Activated naive CD8-positive, alpha-beta T cell (primary cell): ENCODE measurements at regions not wholly inside any gene's neighbourhood (a gene's known extent, or its start where the extent isn't known, plus 50 kb on each side); places are given as distances from the start of the nearest gene placed in this dataset.

Source experiments
- H3K27ac Mint-ChIP-seq: one replicate; pipeline ENCODE4 v1.8.0; 2021; ENCODE audit warnings: mixed read lengths
- H3K27me3 Mint-ChIP-seq: one replicate; pipeline ENCODE4 v1.8.0; 2021; ENCODE audit warnings: mixed read lengths
- H3K36me3 Mint-ChIP-seq: one replicate; pipeline ENCODE4 v1.8.0; 2021; ENCODE audit warnings: mixed read lengths
- H3K4me1 Mint-ChIP-seq: one replicate; pipeline ENCODE4 v1.8.0; 2021; ENCODE audit warnings: low read depth, mixed read lengths
- H3K4me3 Mint-ChIP-seq: one replicate; pipeline ENCODE4 v1.8.0; 2021; ENCODE audit warnings: mild to moderate bottlenecking, mixed read lengths
- H3K9me3 Mint-ChIP-seq: one replicate; pipeline ENCODE4 v1.8.0; 2021; ENCODE audit warnings: low read depth, mixed read lengths

DNA sequence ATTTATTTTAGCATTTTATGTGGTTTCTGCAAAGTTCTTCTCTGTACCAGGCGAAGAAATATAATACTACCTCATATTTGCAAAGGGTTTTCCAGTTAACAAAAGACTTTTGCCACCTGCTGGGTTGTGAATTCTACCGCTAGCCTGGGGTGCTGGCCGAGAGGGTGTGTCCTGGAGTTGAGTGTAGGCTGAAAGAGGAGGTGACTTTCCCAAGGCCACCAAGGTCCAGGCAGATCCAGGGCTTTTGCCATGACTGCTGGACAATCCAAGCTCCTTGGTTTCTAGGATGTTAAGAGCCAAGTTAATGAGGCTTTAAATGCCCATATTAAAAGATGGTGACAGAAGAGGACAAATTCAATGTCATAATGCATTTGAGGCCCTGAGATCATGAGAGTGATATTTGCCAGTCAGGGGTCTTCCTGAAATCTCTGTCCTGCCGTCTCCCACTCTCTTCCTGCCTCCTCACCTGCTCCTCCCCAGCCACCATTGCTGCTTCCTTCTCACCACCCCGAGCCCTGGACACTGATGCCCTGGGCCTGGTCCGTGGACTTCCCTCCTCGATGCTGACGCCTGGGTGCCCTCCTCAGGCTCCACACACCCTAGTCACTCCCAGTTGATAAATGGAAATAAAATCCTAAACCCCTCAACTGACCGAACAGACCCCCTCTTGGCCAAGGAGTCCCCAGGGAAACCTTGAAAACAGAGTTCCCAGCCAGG, 825.6 kb downstream of the TBC1D22A start:
- no peaks in the 10 kb centered on the region for H3K4me1 Mint-ChIP-seq
- H3K36me3 Mint-ChIP-seq = no peaks in the 10 kb centered on the region
- H3K27ac Mint-ChIP-seq = no peak overlapping the region
- H3K9me3 Mint-ChIP-seq = peaks cover 12% of the 10 kb centered on the region
- H3K4me3 Mint-ChIP-seq = no peak overlapping the region
- peaks cover 2% of the 10 kb centered on the region for H3K27me3 Mint-ChIP-seq

DNA sequence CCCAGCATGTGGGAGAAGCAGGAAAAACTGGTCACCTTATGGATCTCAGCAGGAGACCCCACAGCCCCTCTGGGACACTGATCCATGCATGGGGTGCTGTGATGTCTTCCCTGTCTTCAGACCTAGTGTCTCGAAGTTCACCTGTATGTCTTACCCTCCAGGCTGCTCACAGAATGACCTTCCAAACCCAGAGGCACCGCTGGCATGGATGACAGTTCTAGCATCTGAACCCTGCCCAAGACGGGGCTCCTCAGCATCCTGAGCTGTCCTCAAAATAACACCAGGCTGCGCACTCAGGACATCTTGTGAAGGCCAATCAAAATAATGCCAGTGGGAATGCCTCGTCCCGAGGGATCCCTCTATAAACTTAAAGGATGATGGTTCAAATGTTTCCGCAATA, 824.9 kb downstream of the TBC1D22A start:
- Mint-ChIP-seq H3K9me3 (peaks cover 12% of the 10 kb centered on the region), H3K27ac (no peak overlapping the region), H3K4me1 (no peaks in the 10 kb centered on the region), H3K36me3 (no peaks in the 10 kb centered on the region), H3K4me3 (no peak overlapping the region), H3K27me3 (peaks cover 2% of the 10 kb centered on the region)

DNA sequence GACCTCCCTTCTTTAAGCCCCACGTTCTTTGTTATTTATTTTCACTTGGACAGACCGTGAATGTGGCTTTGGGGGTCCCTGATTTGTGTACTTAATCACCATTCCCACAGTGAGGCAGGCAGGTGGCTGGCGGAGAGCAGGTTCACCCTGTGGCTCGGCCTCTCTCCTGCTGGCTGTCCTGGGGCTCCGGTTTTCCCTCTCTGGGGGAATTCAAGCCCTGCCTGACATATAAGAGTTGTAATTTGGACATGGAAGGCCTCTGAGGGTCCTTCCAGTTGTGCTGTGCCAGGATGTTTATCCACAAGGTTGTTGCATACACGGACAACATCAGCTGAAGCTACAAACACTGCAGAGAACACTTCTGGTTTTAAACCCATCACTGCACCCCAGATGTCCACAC, 824.5 kb downstream of the TBC1D22A start:
- Mint-ChIP-seq H3K36me3 (no peaks in the 10 kb centered on the region), H3K9me3 (peaks cover 12% of the 10 kb centered on the region), H3K4me1 (no peaks in the 10 kb centered on the region), H3K27me3 (peaks cover 2% of the 10 kb centered on the region), H3K4me3 (no peak overlapping the region), H3K27ac (no peak overlapping the region)

DNA sequence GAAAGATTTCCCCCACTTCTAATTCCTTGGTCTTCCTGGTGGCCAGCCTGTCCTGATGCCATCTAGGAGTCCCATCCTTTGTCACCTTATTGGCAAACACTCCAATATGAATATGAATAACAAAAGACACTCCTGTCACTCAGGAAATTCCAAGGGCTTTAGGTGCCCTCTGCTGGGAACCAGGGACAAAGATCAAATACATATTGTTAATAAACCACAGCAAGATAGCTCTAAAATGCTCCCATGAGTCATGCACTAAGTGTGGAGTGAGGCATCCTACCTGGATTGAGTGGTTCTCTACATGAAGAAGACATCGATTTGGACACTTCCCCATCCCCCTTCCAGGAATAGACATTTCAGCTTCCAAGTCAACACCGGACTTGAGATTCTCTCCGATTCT, 823.6 kb downstream of the TBC1D22A start:
- H3K9me3 Mint-ChIP-seq = peaks cover 12% of the 10 kb centered on the region
- H3K4me3 Mint-ChIP-seq = no peak overlapping the region
- H3K4me1 Mint-ChIP-seq = no peaks in the 10 kb centered on the region
- H3K36me3 Mint-ChIP-seq = no peaks in the 10 kb centered on the region
- H3K27me3 Mint-ChIP-seq = peaks cover 2% of the 10 kb centered on the region
- H3K27ac Mint-ChIP-seq = no peak overlapping the region

DNA sequence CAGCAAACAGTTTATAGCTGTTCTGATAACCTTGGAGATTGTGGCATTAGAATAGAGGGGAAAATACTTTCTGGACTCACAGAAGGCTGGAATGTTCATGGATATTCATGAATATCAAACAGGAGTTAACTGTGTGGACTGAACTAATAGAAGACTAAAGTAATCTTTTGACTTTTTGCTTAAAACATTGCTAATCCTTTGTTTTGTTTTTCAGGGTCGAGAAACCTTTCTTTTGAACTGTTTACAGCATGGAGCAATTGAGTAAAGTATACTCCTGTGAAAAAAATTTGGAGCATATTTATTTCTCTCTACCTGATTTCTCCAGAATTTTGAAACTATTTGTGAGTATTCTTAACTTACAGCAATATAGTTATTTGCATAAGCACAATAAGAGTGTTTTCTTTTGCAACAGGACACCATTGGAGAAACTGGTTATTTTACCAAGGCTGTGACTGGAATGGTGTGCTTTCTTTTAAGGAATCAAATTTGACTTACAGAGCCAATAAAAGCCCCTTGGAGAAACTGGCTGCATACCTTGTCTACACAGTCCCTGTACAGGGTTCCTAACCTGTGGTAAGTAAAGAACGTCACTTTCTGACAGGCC, 821.6 kb downstream of the TBC1D22A start:
- peaks cover 4% of the 10 kb centered on the region for H3K27me3 Mint-ChIP-seq
- peaks cover 12% of the 10 kb centered on the region for H3K9me3 Mint-ChIP-seq
- H3K27ac Mint-ChIP-seq = no peak overlapping the region
- H3K36me3 Mint-ChIP-seq = no peaks in the 10 kb centered on the region
- no peaks in the 10 kb centered on the region for H3K4me1 Mint-ChIP-seq
- H3K4me3 Mint-ChIP-seq = no peak overlapping the region

DNA sequence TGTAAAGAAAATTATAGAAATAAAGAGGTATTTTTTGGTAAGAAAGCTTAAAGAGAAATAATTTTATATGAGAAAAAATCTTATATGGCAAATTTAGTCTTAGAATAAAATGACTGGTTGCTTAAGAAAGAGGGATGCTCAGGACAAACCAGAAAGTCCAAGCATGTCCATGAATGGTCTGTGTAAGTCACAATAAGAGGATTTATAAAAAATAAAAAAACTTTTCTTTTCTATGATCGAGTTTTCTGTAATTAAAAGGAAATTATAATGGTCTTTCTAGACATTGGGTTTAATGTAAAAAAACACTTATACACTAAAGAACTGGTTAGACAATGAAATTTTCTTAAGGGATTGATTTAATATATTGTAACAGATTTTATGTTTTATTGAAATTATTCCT, 819.6 kb downstream of the TBC1D22A start:
- no peak overlapping the region for H3K27ac Mint-ChIP-seq
- no peaks in the 10 kb centered on the region for H3K4me1 Mint-ChIP-seq
- H3K36me3 Mint-ChIP-seq = no peaks in the 10 kb centered on the region
- H3K9me3 Mint-ChIP-seq = peaks cover 12% of the 10 kb centered on the region
- no peak overlapping the region for H3K4me3 Mint-ChIP-seq
- peaks cover 2% of the 10 kb centered on the region for H3K27me3 Mint-ChIP-seq

DNA sequence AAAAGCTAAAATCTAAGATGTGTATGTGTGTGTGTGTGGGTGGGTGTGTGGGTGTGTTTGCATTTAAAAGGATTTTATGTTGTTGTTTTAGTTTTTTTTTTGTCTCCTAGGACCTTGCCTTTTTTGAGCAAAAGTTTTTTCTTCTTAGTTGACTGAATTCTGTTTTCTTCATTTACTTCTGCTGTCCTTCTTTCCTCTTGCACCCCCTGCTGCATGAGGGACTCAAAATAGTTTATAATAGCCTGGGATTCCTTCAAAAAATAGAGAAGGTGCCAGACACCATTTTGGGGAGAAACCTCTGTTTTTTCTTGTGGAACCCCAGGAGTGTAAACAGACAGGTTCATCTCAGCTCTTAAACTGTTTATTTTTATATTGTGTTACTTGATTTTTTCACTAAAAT, 817.7 kb downstream of the TBC1D22A start:
- no peaks in the 10 kb centered on the region for H3K4me1 Mint-ChIP-seq
- H3K27ac Mint-ChIP-seq = no peak overlapping the region
- H3K9me3 Mint-ChIP-seq = peaks cover 12% of the 10 kb centered on the region
- H3K36me3 Mint-ChIP-seq = no peaks in the 10 kb centered on the region
- no peak overlapping the region for H3K4me3 Mint-ChIP-seq
- peaks cover 4% of the 10 kb centered on the region for H3K27me3 Mint-ChIP-seq

DNA sequence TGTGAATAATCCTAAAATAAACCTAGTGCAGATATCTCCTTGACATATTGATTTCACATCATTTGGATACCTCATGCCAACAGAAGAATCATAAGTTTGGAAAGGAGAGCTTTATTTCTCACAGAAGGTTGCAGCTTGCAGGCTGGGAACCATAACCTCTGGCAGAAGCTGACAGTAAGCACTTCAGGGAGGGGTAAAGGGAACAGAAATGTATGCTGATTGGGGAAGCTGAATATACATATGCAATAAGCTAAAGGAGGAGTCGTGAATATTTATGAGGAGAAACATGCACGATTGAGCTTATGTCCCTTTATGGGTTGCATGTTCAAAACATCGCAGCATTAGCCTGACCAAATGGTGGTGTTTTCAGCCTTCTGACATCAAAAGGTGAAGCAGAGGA, 814.5 kb downstream of the TBC1D22A start:
- H3K4me3 Mint-ChIP-seq = no peak overlapping the region
- H3K27me3 Mint-ChIP-seq = peaks cover 4% of the 10 kb centered on the region
- H3K27ac Mint-ChIP-seq = no peak overlapping the region
- H3K36me3 Mint-ChIP-seq = no peaks in the 10 kb centered on the region
- H3K9me3 Mint-ChIP-seq = no peaks in the 10 kb centered on the region
- no peaks in the 10 kb centered on the region for H3K4me1 Mint-ChIP-seq

DNA sequence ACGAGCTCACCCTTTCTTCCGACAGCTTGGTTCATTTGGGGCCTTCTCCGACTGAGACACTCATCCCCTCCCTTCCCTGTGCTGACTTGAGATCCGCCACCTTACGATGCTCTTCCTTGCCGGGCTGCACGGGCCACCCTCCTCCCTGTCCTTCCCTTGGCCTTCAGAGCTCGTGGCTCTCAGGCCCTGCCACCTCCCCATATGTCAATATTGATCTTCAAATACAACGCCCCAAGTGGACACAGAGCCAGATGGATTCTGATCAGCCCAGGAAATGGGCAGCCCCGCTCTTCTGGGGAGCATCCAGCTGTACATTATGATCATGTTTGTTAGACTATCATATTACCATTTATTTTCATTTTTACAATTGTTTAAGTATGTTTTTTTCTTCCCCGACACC, 812.8 kb downstream of the TBC1D22A start:
- Mint-ChIP-seq H3K4me3 (no peak overlapping the region), H3K36me3 (no peaks in the 10 kb centered on the region), H3K27ac (no peak overlapping the region), H3K4me1 (no peaks in the 10 kb centered on the region), H3K9me3 (no peaks in the 10 kb centered on the region), H3K27me3 (peaks cover 4% of the 10 kb centered on the region)

DNA sequence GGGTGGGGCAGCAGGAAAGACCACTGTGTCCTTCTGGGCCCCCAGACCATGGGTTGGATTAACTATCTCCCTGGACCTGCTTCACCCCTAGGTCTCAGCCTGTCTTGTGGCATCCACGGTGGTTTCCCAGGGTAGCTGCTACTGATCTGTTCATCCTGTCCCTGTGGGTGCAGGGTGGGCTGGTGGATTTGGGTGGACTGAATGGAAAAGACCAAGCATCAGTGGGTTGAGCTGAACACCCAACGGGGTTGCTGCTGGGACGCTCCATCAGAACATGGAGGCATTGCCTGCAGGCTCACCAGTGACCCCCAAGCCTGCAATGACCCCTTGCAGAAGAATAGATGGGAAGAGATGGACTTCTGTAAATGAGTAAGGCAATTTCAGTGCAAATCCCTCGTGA, 812.1 kb downstream of the TBC1D22A start:
- no peak overlapping the region for H3K4me3 Mint-ChIP-seq
- no peak overlapping the region for H3K27ac Mint-ChIP-seq
- H3K27me3 Mint-ChIP-seq = peaks cover 4% of the 10 kb centered on the region
- H3K4me1 Mint-ChIP-seq = no peaks in the 10 kb centered on the region
- H3K36me3 Mint-ChIP-seq = no peaks in the 10 kb centered on the region
- no peaks in the 10 kb centered on the region for H3K9me3 Mint-ChIP-seq

DNA sequence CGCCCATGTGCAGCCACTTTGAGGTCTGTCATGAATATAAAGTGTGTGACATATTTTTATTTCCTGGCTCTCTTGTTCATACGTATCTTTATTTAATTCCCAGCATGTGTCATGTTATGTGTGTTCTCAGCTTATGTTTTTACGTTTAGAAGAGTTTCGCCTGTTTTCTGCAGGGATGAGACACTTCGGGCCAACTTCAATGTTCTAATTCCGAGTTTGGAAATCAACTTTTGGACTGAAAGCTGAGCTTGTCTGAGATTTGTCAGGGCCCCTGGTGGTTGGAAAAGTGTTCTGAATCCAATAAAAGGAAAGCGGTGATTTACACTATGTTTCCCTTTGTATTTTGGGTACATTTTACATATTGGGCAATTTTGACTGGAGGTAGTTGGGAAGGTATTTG, 810.7 kb downstream of the TBC1D22A start:
- no peaks in the 10 kb centered on the region for H3K36me3 Mint-ChIP-seq
- H3K4me1 Mint-ChIP-seq = no peaks in the 10 kb centered on the region
- H3K27ac Mint-ChIP-seq = no peak overlapping the region
- no peaks in the 10 kb centered on the region for H3K9me3 Mint-ChIP-seq
- no peak overlapping the region for H3K4me3 Mint-ChIP-seq
- H3K27me3 Mint-ChIP-seq = peaks cover 3% of the 10 kb centered on the region

DNA sequence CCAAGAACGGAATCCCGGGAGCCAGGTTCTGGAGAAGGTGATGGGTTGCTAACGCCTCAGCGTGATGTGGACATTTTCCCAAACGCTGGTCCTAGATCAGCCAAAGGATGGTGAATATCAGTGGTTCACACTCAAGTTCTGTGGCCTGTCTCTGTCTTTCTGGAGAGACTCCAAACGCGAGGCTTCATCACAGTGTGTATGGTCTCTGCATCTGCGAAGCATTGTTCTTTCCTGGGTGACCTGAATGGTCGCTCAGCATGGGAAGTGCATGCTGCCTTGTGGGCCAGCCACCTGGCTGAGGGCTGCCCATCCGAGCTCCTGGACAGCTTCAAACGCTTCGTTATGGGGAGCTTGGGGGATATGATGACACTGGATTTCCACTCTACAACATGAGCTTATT, 810.0 kb downstream of the TBC1D22A start:
- Mint-ChIP-seq H3K4me1 (no peaks in the 10 kb centered on the region), H3K9me3 (no peaks in the 10 kb centered on the region), H3K4me3 (no peak overlapping the region), H3K27me3 (peaks cover 3% of the 10 kb centered on the region), H3K36me3 (no peaks in the 10 kb centered on the region), H3K27ac (no peak overlapping the region)

DNA sequence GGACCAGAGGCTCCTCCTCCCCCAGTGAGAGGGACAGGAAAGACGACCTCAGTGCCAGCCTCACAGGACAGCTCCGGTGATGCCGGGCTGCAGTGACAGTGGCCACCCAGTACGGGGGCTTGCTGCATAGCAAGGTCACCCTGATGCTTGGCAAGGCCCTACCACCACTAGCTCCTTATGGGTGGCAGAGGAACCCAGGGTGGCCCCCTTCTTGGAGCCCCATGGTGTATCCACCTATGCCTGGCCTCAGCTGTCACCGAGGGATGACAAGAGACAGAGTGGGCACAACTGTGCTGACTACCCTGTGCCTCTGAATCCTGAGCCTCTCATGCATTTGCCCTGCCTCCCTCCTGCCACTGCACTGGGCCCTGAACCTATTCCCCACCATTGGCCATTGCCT, 809.2 kb downstream of the TBC1D22A start:
- Mint-ChIP-seq H3K27me3 (no peaks in the 10 kb centered on the region), H3K9me3 (no peaks in the 10 kb centered on the region)

DNA sequence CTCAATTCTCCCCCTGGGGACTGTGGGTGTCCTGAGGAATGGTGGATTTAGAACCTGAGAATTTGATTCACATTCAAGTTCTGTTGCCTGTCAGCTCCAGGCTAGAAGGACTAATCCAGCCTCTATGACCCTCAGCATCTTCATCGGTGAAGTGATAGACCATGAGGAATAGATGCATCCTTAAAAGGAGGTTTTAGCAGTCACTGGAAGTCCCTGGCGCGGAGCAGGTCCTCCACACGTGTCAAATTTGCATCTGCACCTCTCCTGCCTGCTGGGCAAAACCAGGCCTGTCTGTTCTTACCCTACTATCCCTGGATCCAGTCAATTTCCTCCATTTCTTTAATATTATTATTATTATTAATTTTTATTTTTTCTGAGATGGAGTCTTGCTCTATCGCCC, 808.4 kb downstream of the TBC1D22A start:
- no peaks in the 10 kb centered on the region for H3K9me3 Mint-ChIP-seq
- H3K4me1 Mint-ChIP-seq = no peaks in the 10 kb centered on the region
- H3K4me3 Mint-ChIP-seq = no peak overlapping the region
- H3K27ac Mint-ChIP-seq = no peak overlapping the region
- H3K27me3 Mint-ChIP-seq = no peaks in the 10 kb centered on the region
- no peaks in the 10 kb centered on the region for H3K36me3 Mint-ChIP-seq

More for the DNA sequence above, 809.2 kb downstream of the TBC1D22A start:
- no peaks in the 10 kb centered on the region for H3K36me3 Mint-ChIP-seq
- H3K4me1 Mint-ChIP-seq = no peaks in the 10 kb centered on the region
- H3K27ac Mint-ChIP-seq = no peak overlapping the region
- H3K4me3 Mint-ChIP-seq = no peak overlapping the region

DNA sequence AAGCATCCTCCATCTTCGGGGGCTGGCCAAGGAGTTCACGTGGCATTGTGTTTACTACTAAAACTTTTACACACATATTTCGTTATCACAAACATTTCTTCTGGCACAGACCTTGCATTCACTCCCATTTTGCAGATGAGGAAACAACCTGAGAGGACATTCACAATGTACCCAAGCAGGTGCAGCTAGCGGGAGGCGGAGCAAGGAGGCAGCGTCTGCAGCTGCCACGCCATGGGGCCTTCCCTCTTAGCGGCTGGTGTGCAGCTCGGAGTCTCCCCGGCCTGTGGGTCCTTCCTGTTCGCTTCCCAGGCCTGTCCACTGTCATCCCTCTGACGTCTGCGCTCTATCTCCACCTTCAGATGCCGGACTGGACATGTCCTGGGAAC, 807.8 kb downstream of the TBC1D22A start:
- Mint-ChIP-seq H3K27me3 (peaks cover 2% of the 10 kb centered on the region), H3K9me3 (no peaks in the 10 kb centered on the region), H3K4me3 (no peak overlapping the region), H3K27ac (no peak overlapping the region), H3K4me1 (no peaks in the 10 kb centered on the region), H3K36me3 (no peaks in the 10 kb centered on the region)
